Mucosa of descending colon (tissue), 3 donors: ENCODE measurements at regions not wholly inside any gene's neighbourhood (a gene's known extent, or its start where the extent isn't known, plus 50 kb on each side); places are given as distances from the start of the nearest gene placed in this dataset.

Source experiments
- ATAC-seq: fragments of 200-7000 bp; cut with Tn5 transposase; one replicate; pipeline ENCODE4 v1.9.1; 2020; ENCODE audit warnings: mild to moderate bottlenecking, moderate library complexity
- DNase-seq, 3 donors: peaks; one replicate each; pipeline ENCODE4 v3.0.0-alpha.2; 2020
- H3K36me3 ChIP-seq: fragments of 200-600 bp; one replicate; pipeline ENCODE4 v1.8.0; 2021; ENCODE audit warnings: low read depth, mild to moderate bottlenecking
- H3K4me1 ChIP-seq: fragments of 200-600 bp; one replicate; pipeline ENCODE4 v1.8.0; 2021; ENCODE audit warnings: low read depth, mild to moderate bottlenecking
- H3K4me3 ChIP-seq: fragments of 200-600 bp; one replicate; pipeline ENCODE4 v1.8.0; 2021; ENCODE audit warnings: mild to moderate bottlenecking
- H3K9me3 ChIP-seq: fragments of 200-600 bp; one replicate; pipeline ENCODE4 v1.8.0; 2021; ENCODE audit warnings: mild to moderate bottlenecking
- CTCF ChIP-seq: fragments of 200-600 bp; IDR thresholded peaks from one replicate; pipeline ENCODE4 v1.8.0; 2022; ENCODE audit warnings: antibody characterized with exemption, mild to moderate bottlenecking
- intact Hi-C, 2 donors: fragments of 100-400 bp; cut with DNase I in 1 of 2; cut with micrococcal nuclease in 1 of 2; formaldehyde crosslinking; loops; one replicate each; pipeline versions ENCODE4 v1.11.0 to v1.11.1; 2022; cut with DNase I, micrococcal nuclease
- donor health status: DM: no; HTN: no; CAD: no; lungs with moderate emphysema.
- donor health status: DM: no; HTN: no; CAD: no.
- donor health status: DM: no; HTN: yes; CAD: no.

GRCh38 chr5:174799121-174799520 lies 74.7 kb downstream of the MSX2 start:
- no peak overlapping the region for H3K4me3 ChIP-seq
- no peaks in the 10 kb centered on the region for H3K4me1 ChIP-seq
- H3K9me3 ChIP-seq: no peaks in the 10 kb centered on the region
- intact Hi-C loops: loop anchor here in 1 of 2 donors (10.0 kb wide), 1 partner anchor 384 kb away; no protein-coding TSS in a partner anchor
- no peak for DNase-seq
- no peaks in the 10 kb centered on the region for H3K36me3 ChIP-seq
- TF ChIP-seq CTCF: no peak
- no peak for ATAC-seq

GRCh38 chr5:174798551-174798951 lies 74.2 kb downstream of the MSX2 start:
- TF ChIP-seq CTCF: no peak
- intact Hi-C loops: loop anchor here in 1 of 2 donors (10.0 kb wide), 1 partner anchor 384 kb away; no protein-coding TSS in a partner anchor
- no peaks in the 10 kb centered on the region for H3K9me3 ChIP-seq
- no peak for DNase-seq
- no peak overlapping the region for H3K4me3 ChIP-seq
- ATAC-seq: no peak
- no peaks in the 10 kb centered on the region for H3K36me3 ChIP-seq
- H3K4me1 ChIP-seq: no peaks in the 10 kb centered on the region

GRCh38 chr5:174796711-174797192 lies 72.4 kb downstream of the MSX2 start:
- H3K36me3 ChIP-seq: no peaks in the 10 kb centered on the region
- intact Hi-C loops: loop anchor here in 1 of 2 donors (10.0 kb wide), 1 partner anchor 382 kb away; no protein-coding TSS in a partner anchor
- ATAC-seq (no peak), DNase-seq (no peak)
- no peak overlapping the region for H3K4me3 ChIP-seq
- no peaks in the 10 kb centered on the region for H3K4me1 ChIP-seq
- TF ChIP-seq CTCF: no peak
- H3K9me3 ChIP-seq: no peaks in the 10 kb centered on the region

- no peak for TF ChIP-seq CTCF
- H3K9me3 ChIP-seq: no peaks in the 10 kb centered on the region
- H3K4me3 ChIP-seq: no peak overlapping the region
- no peaks in the 10 kb centered on the region for H3K4me1 ChIP-seq
- ATAC-seq: no peak
- no peaks in the 10 kb centered on the region for H3K36me3 ChIP-seq
- intact Hi-C loops: loop anchor here (5.0 to 10.0 kb wide), 2 partner anchors 373 to 380 kb away; no protein-coding TSS in a partner anchor
- no peak for DNase-seq
These were observed 70.7 kb downstream of the MSX2 start for GRCh38 chr5:174794931-174795672.

GRCh38 chr5:174793684-174794328 lies 69.4 kb downstream of the MSX2 start:
- no peaks in the 10 kb centered on the region for H3K9me3 ChIP-seq
- peak; percentile 62 for ATAC-seq
- peak in 2 of 3 donors; percentile 54 to 64 for DNase-seq
- H3K4me3 ChIP-seq: no peak overlapping the region
- no peaks in the 10 kb centered on the region for H3K36me3 ChIP-seq
- peak; percentile 52 for TF ChIP-seq CTCF
- intact Hi-C loops: loop anchor here (5.0 to 10.0 kb wide), 2 partner anchors 372 to 379 kb away; no protein-coding TSS in a partner anchor
- H3K4me1 ChIP-seq: no peaks in the 10 kb centered on the region
